Upper lobe of left lung (tissue), 6 donors: ENCODE measurements at regions not wholly inside any gene's neighbourhood (a gene's known extent, or its start where the extent isn't known, plus 50 kb on each side); places are given as distances from the start of the nearest gene placed in this dataset.

Source experiments
- ATAC-seq, 2 donors: fragments of 200-7000 bp; cut with Tn5 transposase; one replicate each; pipeline ENCODE4 v1.9.1; 2022; ENCODE audit warnings: mild to moderate bottlenecking in 2 of 2, moderate library complexity in 2 of 2; ENCODE audit not compliant: low FRiP score in 2 of 2
- DNase-seq, 2 donors: peaks; one replicate each; pipeline ENCODE4 v3.0.0-alpha.2; 2019 to 2020
- H3K27ac ChIP-seq, 4 donors: fragments of 200-600 bp; sonication (generic); one replicate each; pipeline ENCODE4 v1.5.1; 2016 to 2019
- H3K27me3 ChIP-seq, 4 donors: fragments of 200-600 bp; sonication (generic); one replicate each; pipeline ENCODE4 v1.5.1; 2017 to 2019
- H3K36me3 ChIP-seq, 4 donors: fragments of 200-600 bp; sonication (generic); one replicate each; pipeline ENCODE4 v1.5.1; 2016 to 2019
- H3K4me1 ChIP-seq, 4 donors: fragments of 200-600 bp; sonication (generic); one replicate each; pipeline ENCODE4 v1.5.1; 2018 to 2019
- H3K4me3 ChIP-seq, 4 donors: fragments of 200-600 bp; sonication (generic); one replicate each; pipeline ENCODE4 v1.5.1; 2017 to 2019; ENCODE audit warnings: mild to moderate bottlenecking in 2 of 4, moderate library complexity in 1 of 4
- H3K9me3 ChIP-seq, 4 donors: fragments of 200-600 bp; sonication (generic); one replicate each; pipeline ENCODE4 v1.5.1; 2018 to 2019
- EP300 ChIP-seq, 4 donors: sonication (generic); formaldehyde crosslinking; IDR thresholded peaks; one replicate each; pipeline ENCODE4 v1.5.1; 2017; ENCODE audit warnings: antibody characterized with exemption in 4 of 4, control low read depth in 2 of 4
- POLR2A ChIP-seq, 4 donors: fragments of 450-650 bp; IDR thresholded peaks; one replicate each; pipeline ENCODE4 v1.5.1; 2016 to 2017; ENCODE audit warnings: antibody characterized with exemption in 4 of 4, mild to moderate bottlenecking in 2 of 4
- POLR2AphosphoS5 ChIP-seq, 2 donors: sonication (generic); formaldehyde crosslinking; IDR thresholded peaks; one replicate each; pipeline ENCODE4 v1.5.1; 2017; ENCODE audit warnings: antibody characterized with exemption in 2 of 2
- WGBS, 2 donors: methylation state at CpG; one replicate each; pipeline ENCODE4 v1.1.5; 2017 to 2018; 5-methylcytosine and 5-hydroxymethylcytosine counted together
- TF ChIP-seq, protein P1 (sequence below), 6 experiments: fragments of 450-650 bp in 4 of 6; fragments of 200-600 bp in 2 of 6; sonication (generic) in 2 of 6; IDR thresholded peaks; one replicate each; pipeline ENCODE4 v1.5.1; 2016 to 2019; ENCODE audit warnings: antibody characterized with exemption in 6 of 6
- donor health status: DM: no; HTN: no; CAD: no; lungs with moderate emphysema.
- donor health status: DM: no; HTN: yes; CAD: no; lungs with severe emphysema.

DNA sequence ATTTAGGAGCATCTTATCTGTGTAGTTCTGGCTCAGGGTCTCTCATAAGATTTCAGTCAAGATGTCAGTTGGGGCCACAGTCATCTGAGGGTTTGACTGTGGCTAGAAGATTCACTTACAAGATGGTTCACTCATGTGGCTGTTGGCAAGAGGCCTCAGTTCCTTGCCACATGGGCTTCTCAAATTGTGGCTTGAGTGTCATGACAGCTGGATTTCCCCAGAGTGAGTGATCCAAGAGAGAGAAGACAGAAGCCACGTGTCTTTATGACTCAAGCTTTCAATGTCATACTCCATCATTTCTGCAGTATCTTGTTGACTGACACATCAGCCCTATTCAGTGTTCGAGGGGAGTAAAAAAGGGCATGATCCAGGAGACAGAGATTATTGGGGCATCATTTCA, 131.3 kb upstream of the AP1S2 start:
- DNase-seq (no peak), ATAC-seq (no peak)
- no peaks in the 10 kb centered on the region for H3K27me3 ChIP-seq
- H3K9me3 ChIP-seq: no peaks in the 10 kb centered on the region
- H3K27ac ChIP-seq: no peak overlapping the region
- WGBS, 2 donors: 80 to 89% methylated on average over 2 of the region's 2 CpGs
- TF ChIP-seq, protein P1, sequence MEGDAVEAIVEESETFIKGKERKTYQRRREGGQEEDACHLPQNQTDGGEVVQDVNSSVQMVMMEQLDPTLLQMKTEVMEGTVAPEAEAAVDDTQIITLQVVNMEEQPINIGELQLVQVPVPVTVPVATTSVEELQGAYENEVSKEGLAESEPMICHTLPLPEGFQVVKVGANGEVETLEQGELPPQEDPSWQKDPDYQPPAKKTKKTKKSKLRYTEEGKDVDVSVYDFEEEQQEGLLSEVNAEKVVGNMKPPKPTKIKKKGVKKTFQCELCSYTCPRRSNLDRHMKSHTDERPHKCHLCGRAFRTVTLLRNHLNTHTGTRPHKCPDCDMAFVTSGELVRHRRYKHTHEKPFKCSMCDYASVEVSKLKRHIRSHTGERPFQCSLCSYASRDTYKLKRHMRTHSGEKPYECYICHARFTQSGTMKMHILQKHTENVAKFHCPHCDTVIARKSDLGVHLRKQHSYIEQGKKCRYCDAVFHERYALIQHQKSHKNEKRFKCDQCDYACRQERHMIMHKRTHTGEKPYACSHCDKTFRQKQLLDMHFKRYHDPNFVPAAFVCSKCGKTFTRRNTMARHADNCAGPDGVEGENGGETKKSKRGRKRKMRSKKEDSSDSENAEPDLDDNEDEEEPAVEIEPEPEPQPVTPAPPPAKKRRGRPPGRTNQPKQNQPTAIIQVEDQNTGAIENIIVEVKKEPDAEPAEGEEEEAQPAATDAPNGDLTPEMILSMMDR (IDR thresholded peaks at IDR 0.05): no peak
- TF ChIP-seq POLR2A (IDR thresholded peaks at IDR 0.05) (no peak), EP300 (IDR thresholded peaks at IDR 0.05) (no peak), POLR2AphosphoS5 (IDR thresholded peaks at IDR 0.05) (no peak)
- no peaks in the 10 kb centered on the region for H3K4me1 ChIP-seq
- no peak overlapping the region for H3K4me3 ChIP-seq
- no peaks in the 10 kb centered on the region for H3K36me3 ChIP-seq

DNA sequence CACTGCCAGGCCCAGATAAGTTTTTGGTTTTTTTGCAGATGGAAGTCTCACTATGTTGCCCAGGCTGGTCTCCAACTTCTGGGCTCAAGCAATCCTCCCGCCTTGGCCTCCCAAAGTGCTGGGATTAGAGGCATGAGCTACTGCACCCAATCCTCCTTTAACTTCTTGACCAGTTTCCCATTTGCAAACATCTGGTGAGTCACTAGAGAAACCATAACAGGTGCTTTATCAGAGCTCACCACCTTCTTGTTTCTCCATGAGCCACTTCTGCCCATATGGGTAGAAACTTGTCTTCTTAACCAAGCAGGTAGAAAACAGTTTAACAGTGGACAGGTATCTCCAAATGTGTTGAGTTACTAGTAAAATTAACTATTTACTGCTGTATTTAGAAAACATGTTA, 128.4 kb upstream of the AP1S2 start:
- ATAC-seq (no peak), DNase-seq (no peak)
- no peaks in the 10 kb centered on the region for H3K27me3 ChIP-seq
- no peaks in the 10 kb centered on the region for H3K36me3 ChIP-seq
- H3K4me1 ChIP-seq: no peaks in the 10 kb centered on the region
- whole genome bisulfite sequencing, 2 donors: 88 to 100% methylated on average over 1 of the region's 1 CpG
- TF ChIP-seq POLR2A (IDR thresholded peaks at IDR 0.05) (no peak), POLR2AphosphoS5 (IDR thresholded peaks at IDR 0.05) (no peak), EP300 (IDR thresholded peaks at IDR 0.05) (no peak)
- TF ChIP-seq, protein P1 (IDR thresholded peaks at IDR 0.05): no peak
- H3K27ac ChIP-seq: no peak overlapping the region
- H3K9me3 ChIP-seq: no peaks in the 10 kb centered on the region
- H3K4me3 ChIP-seq: no peak overlapping the region

DNA sequence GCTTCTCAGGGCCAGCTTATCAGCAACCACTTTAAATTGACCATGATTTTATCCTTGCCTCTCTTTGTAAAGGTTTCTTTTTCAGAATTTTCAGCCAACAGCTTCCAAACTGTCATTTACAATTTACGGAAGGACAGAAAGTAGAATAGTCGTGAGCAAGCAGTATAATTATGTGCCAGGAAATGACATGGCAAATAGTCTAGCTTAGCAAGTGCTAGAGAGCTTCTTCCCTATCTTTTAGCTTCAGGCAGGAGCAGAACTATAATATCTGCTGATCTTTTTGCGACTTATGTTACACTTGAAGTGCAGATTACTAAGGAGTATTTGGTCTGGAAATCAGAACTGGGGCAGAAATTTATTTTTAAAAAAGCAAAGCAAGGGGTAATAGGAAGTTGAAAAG, 123.0 kb upstream of the AP1S2 start:
- Histone ChIP-seq H3K4me1 (no peaks in the 10 kb centered on the region), H3K4me3 (no peak overlapping the region), H3K36me3 (no peaks in the 10 kb centered on the region), H3K27ac (peak overlapping the region in 1 of 4 donors; percentile 2), H3K27me3 (no peaks in the 10 kb centered on the region), H3K9me3 (no peaks in the 10 kb centered on the region)
- WGBS, 2 donors: 31 to 33% methylated on average over 3 of the region's 3 CpGs
- TF ChIP-seq POLR2AphosphoS5 (IDR thresholded peaks at IDR 0.05) (no peak), EP300 (IDR thresholded peaks at IDR 0.05) (no peak), POLR2A (IDR thresholded peaks at IDR 0.05) (no peak)
- TF ChIP-seq, protein P1 (IDR thresholded peaks at IDR 0.05): no peak
- no peak for ATAC-seq
- DNase-seq: no peak

DNA sequence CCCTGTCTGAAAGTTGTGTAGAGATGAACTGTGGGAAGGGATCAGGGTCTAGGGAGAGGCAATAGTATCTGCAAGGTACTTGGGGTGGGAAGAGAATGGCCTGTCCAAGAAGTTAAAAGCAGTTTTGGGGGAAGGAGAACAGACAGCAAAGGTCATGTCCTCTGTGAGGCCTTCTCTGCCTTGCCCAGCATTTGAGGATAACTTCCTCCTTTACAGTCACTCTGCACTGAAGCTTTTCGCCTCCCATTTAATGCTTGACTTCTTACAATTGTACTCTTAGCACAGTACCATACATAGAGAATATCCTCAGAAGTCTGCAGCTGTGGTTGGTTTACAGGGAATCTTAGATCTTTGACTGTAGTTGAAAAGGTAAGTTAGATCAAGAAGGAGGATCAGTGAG, 121.8 kb upstream of the AP1S2 start:
- TF ChIP-seq, protein P1 (IDR thresholded peaks at IDR 0.05): no peak
- TF ChIP-seq POLR2A (IDR thresholded peaks at IDR 0.05) (no peak), EP300 (IDR thresholded peaks at IDR 0.05) (no peak), POLR2AphosphoS5 (IDR thresholded peaks at IDR 0.05) (no peak)
- no peak for ATAC-seq
- Histone ChIP-seq H3K9me3 (no peaks in the 10 kb centered on the region), H3K27ac (no peak overlapping the region), H3K4me3 (no peak overlapping the region), H3K27me3 (no peaks in the 10 kb centered on the region), H3K36me3 (no peaks in the 10 kb centered on the region), H3K4me1 (no peaks in the 10 kb centered on the region)
- DNase-seq: no peak
- WGBS, 2 donors: 67 to 83% methylated on average over 1 of the region's 1 CpG

DNA sequence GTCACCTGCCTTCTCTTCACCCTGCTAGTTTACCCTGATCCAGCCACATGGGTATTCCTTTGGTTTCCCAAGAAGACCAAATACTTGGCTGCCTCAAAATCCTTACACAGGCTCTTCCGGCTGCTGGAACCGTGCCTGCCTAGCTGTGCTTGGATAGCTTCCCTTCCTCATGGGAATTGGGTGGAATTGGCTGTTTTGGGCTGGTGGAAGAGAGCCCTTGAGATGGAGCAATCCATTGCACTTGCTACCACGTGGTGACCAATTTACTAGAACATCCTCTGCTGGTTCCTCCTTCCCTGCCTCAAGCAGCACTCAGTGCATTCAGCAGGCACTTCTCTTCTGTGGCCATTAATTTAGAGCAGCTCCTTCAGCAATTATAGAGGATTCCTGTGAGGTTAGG, 119.3 kb upstream of the AP1S2 start:
- Histone ChIP-seq H3K4me3 (no peak overlapping the region), H3K27me3 (no peaks in the 10 kb centered on the region), H3K27ac (no peak overlapping the region), H3K9me3 (no peaks in the 10 kb centered on the region), H3K36me3 (no peaks in the 10 kb centered on the region), H3K4me1 (no peaks in the 10 kb centered on the region)
- WGBS, 2 donors: 62 to 75% methylated on average over 2 to 3 of the region's 3 CpGs
- TF ChIP-seq POLR2A (IDR thresholded peaks at IDR 0.05): no peak
- no peak for TF ChIP-seq POLR2AphosphoS5 (IDR thresholded peaks at IDR 0.05)
- no peak for TF ChIP-seq EP300 (IDR thresholded peaks at IDR 0.05)
- TF ChIP-seq, protein P1 (IDR thresholded peaks at IDR 0.05): no peak
- DNase-seq (peak in 1 of 2 donors; percentile 21), ATAC-seq (peak in 1 of 2 donors; percentile 41)
